Bronchial epithelial cell (primary cell): ENCODE measurements at regions not wholly inside any gene's neighbourhood (a gene's known extent, or its start where the extent isn't known, plus 50 kb on each side); places are given as distances from the start of the nearest gene placed in this dataset.
A peak's percentile ranks its signal among the peaks of the same experiment; 100 is the strongest.

ENCODE experiments used
- DNase-seq: peaks from one replicate; pipeline ENCODE4 v3.0.0-alpha.2; 2010; ENCODE audit warnings: low read depth
- FAIRE-seq: peaks from 2 replicates; lab custom pipeline; 2011; peaks lifted over from hg19 to GRCh38; lab: Jason Lieb, UNC
- H3K27me3 ChIP-seq: 2 replicates; pipeline ENCODE4 v1.5.1; 2011; ENCODE audit warnings: low read length; ENCODE audit not compliant: control insufficient read depth, insufficient read depth
- H3K36me3 ChIP-seq: 2 replicates; pipeline ENCODE4 v1.5.1; 2011; ENCODE audit warnings: low read length; ENCODE audit not compliant: control insufficient read depth, insufficient read depth
- H3K4me3 ChIP-seq: 2 replicates; pipeline ENCODE4 v1.5.1; 2011; ENCODE audit warnings: mild to moderate bottlenecking, low read depth, low read length, control low read depth
- TF ChIP-seq, protein P1 (sequence below): IDR thresholded peaks from 2 replicates; pipeline ENCODE4 v1.5.1; 2011; ENCODE audit warnings: mild to moderate bottlenecking, moderate library complexity, low read length, control low read depth, inconsistent platforms; ENCODE audit not compliant: insufficient read depth, severe bottlenecking

DNA sequence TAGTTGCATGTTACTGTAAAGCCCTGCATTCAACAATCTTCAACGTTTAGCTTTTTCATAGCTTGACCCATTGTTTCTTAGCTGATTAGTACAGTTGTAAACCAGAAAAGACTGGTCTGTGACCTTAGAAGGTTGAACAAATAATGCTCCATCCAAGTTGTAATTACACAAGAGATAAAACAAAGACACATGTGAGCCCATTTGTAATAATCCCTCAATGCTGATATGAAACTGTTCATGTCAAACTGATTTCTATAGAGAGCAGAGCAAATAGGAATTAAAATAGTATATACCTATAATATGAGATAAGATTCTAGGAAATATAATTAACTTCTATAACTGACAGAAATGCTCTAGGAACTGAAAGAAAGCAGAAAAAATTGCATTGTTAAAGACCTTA lies 94.7 kb upstream of the SLC25A13 start:
- H3K4me3 ChIP-seq = no peak overlapping the region
- FAIRE-seq (no peak), DNase-seq (no peak)
- TF ChIP-seq, protein P1, sequence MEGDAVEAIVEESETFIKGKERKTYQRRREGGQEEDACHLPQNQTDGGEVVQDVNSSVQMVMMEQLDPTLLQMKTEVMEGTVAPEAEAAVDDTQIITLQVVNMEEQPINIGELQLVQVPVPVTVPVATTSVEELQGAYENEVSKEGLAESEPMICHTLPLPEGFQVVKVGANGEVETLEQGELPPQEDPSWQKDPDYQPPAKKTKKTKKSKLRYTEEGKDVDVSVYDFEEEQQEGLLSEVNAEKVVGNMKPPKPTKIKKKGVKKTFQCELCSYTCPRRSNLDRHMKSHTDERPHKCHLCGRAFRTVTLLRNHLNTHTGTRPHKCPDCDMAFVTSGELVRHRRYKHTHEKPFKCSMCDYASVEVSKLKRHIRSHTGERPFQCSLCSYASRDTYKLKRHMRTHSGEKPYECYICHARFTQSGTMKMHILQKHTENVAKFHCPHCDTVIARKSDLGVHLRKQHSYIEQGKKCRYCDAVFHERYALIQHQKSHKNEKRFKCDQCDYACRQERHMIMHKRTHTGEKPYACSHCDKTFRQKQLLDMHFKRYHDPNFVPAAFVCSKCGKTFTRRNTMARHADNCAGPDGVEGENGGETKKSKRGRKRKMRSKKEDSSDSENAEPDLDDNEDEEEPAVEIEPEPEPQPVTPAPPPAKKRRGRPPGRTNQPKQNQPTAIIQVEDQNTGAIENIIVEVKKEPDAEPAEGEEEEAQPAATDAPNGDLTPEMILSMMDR = no peak
- no peaks in the 10 kb centered on the region for H3K27me3 ChIP-seq
- H3K36me3 ChIP-seq = no peaks in the 10 kb centered on the region

DNA sequence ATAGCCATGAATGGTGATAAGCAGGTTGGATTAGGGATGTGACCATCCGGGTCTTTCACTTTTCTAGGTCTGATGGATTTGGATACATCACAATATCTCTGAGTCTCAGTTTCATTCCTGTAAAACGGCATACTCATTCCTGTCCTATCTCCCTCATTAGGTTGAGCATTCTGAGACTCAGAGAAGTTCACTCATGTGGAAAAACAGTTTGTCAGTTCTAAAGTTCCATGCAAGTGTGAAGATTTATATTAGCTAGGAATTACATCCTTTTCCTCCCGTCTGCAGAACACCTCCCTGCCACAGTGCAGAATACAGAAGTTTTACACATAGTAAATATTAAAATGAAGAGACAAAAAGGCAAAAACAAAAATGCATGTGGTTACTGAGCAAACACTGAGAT lies 94.2 kb upstream of the SLC25A13 start:
- no peaks in the 10 kb centered on the region for H3K27me3 ChIP-seq
- H3K36me3 ChIP-seq = no peaks in the 10 kb centered on the region
- DNase-seq = no peak
- no peak overlapping the region for H3K4me3 ChIP-seq
- FAIRE-seq = no peak
- TF ChIP-seq, protein P1 = no peak

DNA sequence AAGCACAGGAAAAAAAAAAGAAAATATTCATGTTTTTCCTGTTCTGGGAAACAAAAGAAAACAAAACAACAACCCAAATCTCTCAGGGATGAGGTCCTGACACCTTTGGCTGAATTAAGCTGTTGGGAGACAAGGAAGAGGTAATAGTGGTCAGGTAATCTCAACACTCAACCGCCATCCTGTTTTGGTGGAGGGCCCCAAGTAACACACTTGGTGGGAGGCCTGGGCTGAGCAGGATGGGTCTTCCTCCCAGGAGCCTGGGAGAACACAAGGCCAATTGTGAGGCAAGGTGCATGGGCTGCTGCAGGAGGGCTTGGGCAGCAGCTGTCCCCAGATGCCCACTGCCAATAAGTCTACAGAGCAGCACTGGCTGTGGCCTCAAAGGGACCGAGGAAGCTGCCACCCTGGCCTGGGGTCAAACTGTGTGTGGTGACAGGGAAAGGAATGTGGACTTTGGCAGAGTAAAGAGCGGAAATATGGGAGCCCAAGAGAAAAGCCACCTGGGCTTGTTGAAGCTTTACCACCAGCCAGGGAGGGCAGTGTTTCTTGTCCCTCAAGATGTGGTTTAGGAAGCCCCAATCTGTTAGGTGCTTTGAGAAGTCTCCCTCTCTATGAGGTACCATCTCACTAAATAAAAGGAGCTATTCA lies 93.5 kb upstream of the SLC25A13 start:
- Histone ChIP-seq H3K36me3 (no peaks in the 10 kb centered on the region), H3K4me3 (no peak overlapping the region), H3K27me3 (no peaks in the 10 kb centered on the region)
- DNase-seq (no peak), FAIRE-seq (no peak)
- TF ChIP-seq, protein P1 = no peak

DNA sequence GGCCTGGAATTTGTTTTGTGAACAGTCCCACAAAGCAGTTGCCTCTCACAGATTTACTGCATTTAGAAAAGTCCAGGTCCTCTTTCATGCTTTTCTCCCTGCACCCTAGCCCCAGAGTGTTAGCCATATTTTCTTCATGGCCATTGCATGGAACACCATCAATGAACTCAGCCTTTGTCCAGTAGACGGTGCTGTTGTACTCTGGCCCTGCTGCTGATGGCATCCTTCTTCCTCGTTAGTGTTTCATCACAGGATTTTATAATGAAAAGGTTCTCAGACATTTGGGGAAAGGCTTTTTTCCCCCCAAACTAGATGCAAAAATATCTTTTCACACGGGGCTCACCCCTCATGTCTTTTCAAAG lies 93.0 kb upstream of the SLC25A13 start:
- DNase-seq (peak; percentile 58), FAIRE-seq (peak; percentile 40)
- no peaks in the 10 kb centered on the region for H3K36me3 ChIP-seq
- no peak overlapping the region for H3K4me3 ChIP-seq
- no peaks in the 10 kb centered on the region for H3K27me3 ChIP-seq
- TF ChIP-seq, protein P1 = peak; percentile 90

DNA sequence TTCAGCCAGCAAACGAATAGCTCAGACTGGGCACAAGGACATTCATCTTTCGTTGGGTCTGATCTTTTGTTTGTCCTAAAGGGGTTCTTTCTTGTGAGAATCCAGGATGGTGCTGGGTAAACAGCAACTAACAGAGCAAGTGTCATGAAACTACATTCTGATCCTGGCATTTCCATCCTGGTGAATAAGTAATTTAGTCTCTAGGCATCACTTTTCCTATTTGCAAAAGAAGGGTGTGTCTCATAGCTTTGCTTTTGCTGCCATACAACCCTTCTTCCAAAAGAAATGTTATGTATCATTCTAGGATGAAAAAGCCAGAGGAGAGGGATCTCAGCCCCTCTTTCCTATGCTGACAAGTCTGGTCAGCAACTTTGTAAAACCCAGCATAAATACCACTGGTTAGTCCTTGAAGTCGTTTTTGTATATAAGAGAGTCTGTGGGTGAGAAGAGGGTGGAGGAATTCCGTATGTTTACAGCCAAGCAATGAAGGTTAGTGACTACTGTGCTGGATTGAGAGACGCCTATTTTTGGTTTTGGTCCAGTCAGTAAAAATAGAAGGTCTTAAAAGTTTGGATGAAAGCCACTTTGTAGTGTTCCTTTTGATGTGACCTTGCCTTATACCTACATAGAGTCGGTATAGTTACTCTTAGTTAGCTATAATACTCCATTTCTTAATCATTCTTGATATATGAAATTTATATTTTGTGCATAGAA lies 88.4 kb upstream of the SLC25A13 start:
- Histone ChIP-seq H3K36me3 (no peaks in the 10 kb centered on the region), H3K4me3 (no peak overlapping the region), H3K27me3 (no peaks in the 10 kb centered on the region)
- TF ChIP-seq, protein P1 = no peak
- no peak for DNase-seq
- no peak for FAIRE-seq
